Activated CD8-positive, alpha-beta T cell treated with anti-CD3 and anti-CD28 coated beads, Interleukin-2, amount 10 ng/mL, durations not matched to agents 7 days and 5 days (primary cell): ENCODE measurements at regions not wholly inside any gene's neighbourhood (a gene's known extent, or its start where the extent isn't known, plus 50 kb on each side); places are given as distances from the start of the nearest gene placed in this dataset.

Experiments used
- ATAC-seq: fragments of 150-1000 bp; cut with Tn5 transposase; one replicate; pipeline ENCODE4 v1.10.0; 2021; ENCODE audit warnings: moderate library complexity
- CTCF ChIA-PET: fragments of 350-600 bp; sonication (Branson Sonifier 250); formaldehyde crosslinking; loops from one replicate; lab custom pipeline; 2021; ENCODE audit warnings: antibody characterized with exemption; lab: Charles Lee
- POLR2A ChIA-PET: fragments of 350-600 bp; sonication (Branson Sonifier 250); formaldehyde crosslinking; loops from one replicate; lab custom pipeline; 2021; ENCODE audit warnings: antibody characterized with exemption; lab: Charles Lee
- DNase-seq: peaks from one replicate; pipeline ENCODE4 v3.0.0-alpha.2; 2020
- H3K27ac Mint-ChIP-seq: one replicate; pipeline ENCODE4 v1.8.0; 2021; ENCODE audit warnings: mild to moderate bottlenecking, mixed read lengths
- H3K27me3 Mint-ChIP-seq: one replicate; pipeline ENCODE4 v1.8.0; 2021; ENCODE audit warnings: low read depth, mixed read lengths
- H3K36me3 Mint-ChIP-seq: one replicate; pipeline ENCODE4 v1.8.0; 2021; ENCODE audit warnings: low read depth, mixed read lengths
- H3K4me1 Mint-ChIP-seq: one replicate; pipeline ENCODE4 v1.8.0; 2021; ENCODE audit warnings: low read depth, mixed read lengths
- H3K4me3 Mint-ChIP-seq: one replicate; pipeline ENCODE4 v1.8.0; 2021; ENCODE audit warnings: mild to moderate bottlenecking, mixed read lengths
- H3K9me3 Mint-ChIP-seq: one replicate; pipeline ENCODE4 v1.8.0; 2022; ENCODE audit warnings: mixed read lengths; ENCODE audit not compliant: insufficient read depth

DNA sequence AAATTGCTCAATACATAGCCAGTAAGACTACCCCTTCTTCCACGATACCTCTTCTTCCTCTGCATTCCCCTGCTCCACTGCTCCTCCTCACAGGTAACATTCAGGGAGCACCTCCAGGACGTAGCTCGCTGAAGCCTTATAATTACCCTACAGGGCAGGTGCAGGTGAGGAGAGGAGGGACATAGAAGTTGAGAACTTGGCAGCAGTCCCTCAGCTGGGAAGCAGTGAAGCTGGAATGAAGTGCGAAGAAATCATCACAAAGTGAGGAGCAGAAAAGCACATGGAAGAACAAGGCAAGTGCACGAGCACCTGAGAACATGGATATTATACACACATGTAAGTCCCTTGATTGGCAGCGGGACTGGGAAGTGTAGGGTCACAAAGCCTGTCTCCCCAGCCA is 118.2 kb downstream of the HSD17B3 start:
- ChIA-PET POLR2A (no interaction called here), CTCF (no interaction called here)
- Mint-ChIP-seq H3K4me3 (no peak overlapping the region), H3K36me3 (peaks cover 3% of the 10 kb centered on the region), H3K27ac (no peak overlapping the region), H3K9me3 (peaks cover 4% of the 10 kb centered on the region), H3K4me1 (no peaks in the 10 kb centered on the region), H3K27me3 (peaks cover 24% of the 10 kb centered on the region)
- ATAC-seq = no peak
- DNase-seq = no peak

DNA sequence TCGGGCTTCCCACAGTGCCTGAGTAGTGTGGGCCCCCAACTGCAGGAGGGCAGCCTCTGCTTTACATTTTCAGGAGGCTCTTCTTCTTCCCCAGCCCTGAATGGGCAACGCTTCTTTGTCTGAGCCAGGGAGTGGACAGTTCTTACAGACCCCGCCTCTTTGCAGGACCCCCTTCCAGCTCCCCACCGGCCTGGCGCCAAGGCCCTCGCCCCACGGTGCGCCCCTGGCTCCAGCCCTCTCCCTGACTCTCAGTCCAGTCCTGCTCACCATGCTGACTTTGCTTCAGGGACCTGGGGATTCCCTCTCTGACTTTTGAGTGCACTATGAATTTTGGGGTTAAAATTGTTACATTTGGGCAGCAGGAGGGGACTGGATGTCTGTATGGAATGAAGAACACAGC is 123.8 kb downstream of the HSD17B3 start:
- Mint-ChIP-seq H3K4me3 (no peak overlapping the region), H3K27me3 (peaks cover 38% of the 10 kb centered on the region), H3K4me1 (no peaks in the 10 kb centered on the region), H3K9me3 (no peaks in the 10 kb centered on the region), H3K27ac (no peak overlapping the region), H3K36me3 (no peaks in the 10 kb centered on the region)
- no peak for ATAC-seq
- ChIA-PET POLR2A (no interaction called here), CTCF (no interaction called here)
- no peak for DNase-seq

DNA sequence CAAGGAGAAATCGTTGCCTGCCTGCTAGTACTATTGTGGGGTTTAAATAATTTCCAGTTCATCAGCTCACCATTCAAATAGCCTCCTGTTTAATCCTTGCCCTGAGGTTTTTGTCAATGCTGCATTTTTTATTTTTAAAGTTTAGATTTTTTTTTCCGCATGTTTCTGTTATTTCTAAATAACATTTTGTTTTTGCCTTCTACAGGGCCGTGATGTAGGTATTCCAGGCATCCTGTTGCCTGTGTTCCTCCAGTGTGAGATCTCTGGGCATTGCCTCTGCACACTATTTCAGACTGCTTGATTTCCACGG is 124.3 kb downstream of the HSD17B3 start:
- H3K36me3 Mint-ChIP-seq = no peaks in the 10 kb centered on the region
- no peak overlapping the region for H3K4me3 Mint-ChIP-seq
- H3K27ac Mint-ChIP-seq = no peak overlapping the region
- ChIA-PET POLR2A (no interaction called here), CTCF (no interaction called here)
- H3K27me3 Mint-ChIP-seq = peaks cover 33% of the 10 kb centered on the region
- ATAC-seq (no peak), DNase-seq (no peak)
- no peaks in the 10 kb centered on the region for H3K9me3 Mint-ChIP-seq
- H3K4me1 Mint-ChIP-seq = no peaks in the 10 kb centered on the region

DNA sequence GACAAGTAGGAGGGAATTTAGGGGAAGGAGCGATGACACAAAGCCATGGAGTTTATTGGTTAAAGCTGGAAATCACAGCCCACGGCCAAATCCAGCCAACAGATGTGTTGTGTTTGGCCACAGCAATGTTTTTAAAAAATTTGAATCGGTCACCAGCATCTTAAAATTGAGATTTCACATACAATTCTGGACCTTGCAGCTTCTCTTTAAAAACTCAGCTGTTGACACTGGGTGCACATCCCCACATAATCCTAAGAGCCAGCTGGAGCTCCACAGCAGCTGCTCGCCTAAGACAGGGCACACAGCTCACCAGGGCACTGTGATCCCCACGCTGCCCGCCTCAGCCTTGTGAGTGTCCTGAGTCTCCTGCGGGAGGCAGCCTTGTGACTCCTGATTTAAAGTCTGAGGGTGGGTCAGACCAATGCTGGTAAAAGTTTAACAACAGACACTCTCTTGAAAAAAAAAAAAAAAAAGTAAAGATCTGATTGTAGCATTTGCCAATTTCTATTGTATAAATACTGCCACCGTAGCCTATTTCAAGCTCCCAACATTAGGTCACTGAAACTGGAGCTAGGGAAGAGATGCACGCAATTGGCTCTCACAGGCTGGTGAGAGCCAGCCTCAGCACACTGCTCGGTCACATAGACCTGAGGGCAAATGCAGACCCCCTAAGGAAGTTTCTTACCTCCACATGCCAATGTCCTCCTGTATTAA is 124.8 kb downstream of the HSD17B3 start:
- POLR2A ChIA-PET = no interaction called here
- H3K9me3 Mint-ChIP-seq = no peaks in the 10 kb centered on the region
- H3K27ac Mint-ChIP-seq = no peak overlapping the region
- DNase-seq (no peak), ATAC-seq (no peak)
- CTCF ChIA-PET = no interaction called here
- no peaks in the 10 kb centered on the region for H3K36me3 Mint-ChIP-seq
- H3K27me3 Mint-ChIP-seq = peaks cover 30% of the 10 kb centered on the region
- no peaks in the 10 kb centered on the region for H3K4me1 Mint-ChIP-seq
- no peak overlapping the region for H3K4me3 Mint-ChIP-seq

DNA sequence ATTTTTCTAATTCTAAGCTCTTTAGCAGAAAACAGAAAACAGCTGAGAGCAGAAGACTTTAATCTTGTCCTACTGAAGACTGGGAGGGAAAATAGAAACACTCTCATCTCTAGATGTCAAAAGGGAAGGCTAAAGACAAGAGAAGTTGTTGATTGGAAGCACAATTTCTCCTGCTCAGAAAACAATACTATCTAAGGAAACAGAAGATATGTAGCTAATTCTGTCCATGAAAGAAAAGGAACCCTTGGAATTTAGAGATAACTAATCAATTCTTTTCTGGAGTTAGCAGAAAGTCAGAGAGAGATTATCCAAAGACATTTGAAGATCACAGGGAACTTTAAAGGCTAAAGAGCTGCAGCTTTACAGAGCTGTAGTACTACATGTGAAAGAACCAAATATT is 126.2 kb downstream of the HSD17B3 start:
- no peaks in the 10 kb centered on the region for H3K36me3 Mint-ChIP-seq
- CTCF ChIA-PET = no interaction called here
- DNase-seq (no peak), ATAC-seq (no peak)
- no peaks in the 10 kb centered on the region for H3K4me1 Mint-ChIP-seq
- POLR2A ChIA-PET = interaction anchor here (0.6 kb wide), 1 partner anchor 89 kb away, joined by 3 read pairs; no protein-coding TSS in a partner anchor
- no peak overlapping the region for H3K27ac Mint-ChIP-seq
- H3K9me3 Mint-ChIP-seq = no peaks in the 10 kb centered on the region
- peaks cover 33% of the 10 kb centered on the region for H3K27me3 Mint-ChIP-seq
- H3K4me3 Mint-ChIP-seq = no peak overlapping the region

DNA sequence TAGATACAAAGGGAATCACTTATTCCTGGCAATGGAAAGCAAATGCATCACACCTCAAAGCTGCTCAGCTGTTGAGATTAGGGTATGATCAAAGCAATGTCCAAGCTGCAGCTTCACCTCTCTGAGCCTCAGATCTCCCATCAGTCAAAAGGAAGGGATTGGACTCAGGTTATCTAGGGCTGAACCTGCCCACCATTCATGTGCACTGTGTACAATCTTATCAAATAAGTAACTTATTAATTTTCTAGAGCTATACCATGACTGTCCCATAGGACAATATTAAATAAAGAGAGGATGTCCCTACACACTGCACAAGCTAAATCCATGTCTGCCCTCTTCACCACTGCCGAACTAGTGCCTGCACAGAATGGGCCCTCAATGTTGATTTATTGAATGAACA is 127.0 kb downstream of the HSD17B3 start:
- Mint-ChIP-seq H3K4me3 (no peak overlapping the region), H3K36me3 (no peaks in the 10 kb centered on the region), H3K4me1 (no peaks in the 10 kb centered on the region), H3K27ac (no peak overlapping the region), H3K9me3 (no peaks in the 10 kb centered on the region), H3K27me3 (peaks cover 30% of the 10 kb centered on the region)
- POLR2A ChIA-PET = no interaction called here
- CTCF ChIA-PET = no interaction called here
- no peak for DNase-seq
- no peak for ATAC-seq

DNA sequence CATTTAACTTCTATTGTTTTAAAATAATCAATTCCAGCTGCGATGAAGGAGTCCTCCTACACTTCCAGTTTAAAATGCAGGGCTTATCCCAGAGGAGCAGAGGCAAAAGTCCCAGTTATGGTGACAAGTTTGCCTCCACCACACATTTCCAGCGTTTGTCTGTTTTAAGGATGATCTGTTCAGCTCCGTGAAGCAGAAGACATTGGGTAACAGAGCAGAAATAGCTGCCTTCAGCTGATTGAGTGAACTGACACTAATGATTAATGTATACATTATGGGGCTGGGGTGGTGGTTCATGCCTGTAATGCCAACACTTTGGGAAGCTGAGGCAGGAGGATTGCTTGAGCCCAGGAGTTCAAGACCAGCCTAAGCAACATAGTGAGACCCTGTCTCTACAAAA is 127.6 kb downstream of the HSD17B3 start:
- DNase-seq (no peak), ATAC-seq (no peak)
- no peaks in the 10 kb centered on the region for H3K36me3 Mint-ChIP-seq
- no peaks in the 10 kb centered on the region for H3K4me1 Mint-ChIP-seq
- CTCF ChIA-PET = no interaction called here
- H3K9me3 Mint-ChIP-seq = no peaks in the 10 kb centered on the region
- POLR2A ChIA-PET = no interaction called here
- peaks cover 30% of the 10 kb centered on the region for H3K27me3 Mint-ChIP-seq
- H3K4me3 Mint-ChIP-seq = no peak overlapping the region
- H3K27ac Mint-ChIP-seq = no peak overlapping the region

DNA sequence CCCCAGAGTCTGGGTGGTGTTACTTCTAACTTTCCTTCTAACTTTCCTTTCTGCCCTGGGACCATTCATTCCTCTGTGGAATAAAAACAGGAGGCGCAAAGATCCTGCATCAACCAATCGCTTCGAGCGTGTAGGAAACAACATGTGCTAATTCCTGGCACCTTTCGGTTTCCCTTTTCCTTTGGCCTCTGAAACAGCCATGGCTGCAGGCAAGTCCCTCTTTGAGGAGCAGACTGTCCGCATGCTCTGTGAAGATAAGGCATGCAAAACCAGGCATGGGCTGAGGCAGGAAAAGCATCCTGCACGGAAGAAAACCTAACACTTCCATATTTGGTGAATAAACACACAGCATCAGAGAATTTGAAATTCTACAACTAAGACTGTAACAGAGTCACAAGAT is 128.3 kb downstream of the HSD17B3 start:
- no peak for ATAC-seq
- CTCF ChIA-PET = no interaction called here
- POLR2A ChIA-PET = no interaction called here
- Mint-ChIP-seq H3K4me1 (no peaks in the 10 kb centered on the region), H3K36me3 (no peaks in the 10 kb centered on the region), H3K4me3 (no peak overlapping the region), H3K27ac (no peak overlapping the region), H3K9me3 (no peaks in the 10 kb centered on the region), H3K27me3 (peaks cover 30% of the 10 kb centered on the region)
- no peak for DNase-seq

DNA sequence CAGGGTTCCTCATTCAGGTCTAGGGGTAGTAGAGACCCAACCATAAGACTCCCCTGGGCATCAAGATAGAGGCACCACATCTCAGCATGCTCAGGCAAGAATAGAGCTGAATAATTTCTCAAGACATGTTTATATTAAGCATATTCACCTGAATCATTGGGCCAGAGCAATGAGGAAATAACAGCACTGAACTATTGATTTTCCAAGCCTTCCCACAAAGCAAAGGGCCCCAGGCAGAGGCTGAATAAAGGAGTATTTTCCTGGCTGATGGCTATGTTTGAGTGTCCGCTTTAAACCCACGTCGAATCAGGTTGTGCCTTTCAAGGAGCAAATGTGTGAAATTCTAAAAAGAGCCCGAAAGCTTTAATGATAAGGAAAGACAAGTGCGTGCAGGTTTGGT is 129.2 kb downstream of the HSD17B3 start:
- POLR2A ChIA-PET = no interaction called here
- H3K27ac Mint-ChIP-seq = no peak overlapping the region
- peaks cover 29% of the 10 kb centered on the region for H3K27me3 Mint-ChIP-seq
- H3K4me3 Mint-ChIP-seq = no peak overlapping the region
- CTCF ChIA-PET = no interaction called here
- ATAC-seq (no peak), DNase-seq (no peak)
- H3K4me1 Mint-ChIP-seq = no peaks in the 10 kb centered on the region
- no peaks in the 10 kb centered on the region for H3K36me3 Mint-ChIP-seq
- H3K9me3 Mint-ChIP-seq = no peaks in the 10 kb centered on the region

DNA sequence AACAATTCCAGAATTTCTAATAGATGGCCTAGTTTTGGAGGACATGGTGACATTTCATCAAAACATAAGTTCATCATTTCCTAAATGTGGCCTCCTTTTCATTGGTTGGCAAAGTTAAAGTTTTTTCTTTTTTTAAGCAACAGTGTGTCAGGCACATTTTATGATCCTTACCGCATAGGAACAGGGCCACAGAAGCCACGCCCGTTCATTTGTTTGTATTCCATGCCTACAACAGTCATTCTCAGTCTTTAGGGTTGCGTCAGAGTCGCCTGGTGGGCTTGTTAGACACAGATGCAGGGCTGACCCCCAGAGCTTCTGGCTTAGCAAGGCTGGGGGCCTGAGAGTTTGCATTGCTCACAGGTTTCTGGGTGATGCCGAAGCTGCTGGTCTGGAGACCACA is 130.2 kb downstream of the HSD17B3 start:
- H3K27ac Mint-ChIP-seq = no peak overlapping the region
- no peaks in the 10 kb centered on the region for H3K36me3 Mint-ChIP-seq
- no peak overlapping the region for H3K4me3 Mint-ChIP-seq
- peaks cover 22% of the 10 kb centered on the region for H3K27me3 Mint-ChIP-seq
- POLR2A ChIA-PET = no interaction called here
- no peak for DNase-seq
- no peak for ATAC-seq
- CTCF ChIA-PET = no interaction called here
- H3K9me3 Mint-ChIP-seq = no peaks in the 10 kb centered on the region
- H3K4me1 Mint-ChIP-seq = no peaks in the 10 kb centered on the region

DNA sequence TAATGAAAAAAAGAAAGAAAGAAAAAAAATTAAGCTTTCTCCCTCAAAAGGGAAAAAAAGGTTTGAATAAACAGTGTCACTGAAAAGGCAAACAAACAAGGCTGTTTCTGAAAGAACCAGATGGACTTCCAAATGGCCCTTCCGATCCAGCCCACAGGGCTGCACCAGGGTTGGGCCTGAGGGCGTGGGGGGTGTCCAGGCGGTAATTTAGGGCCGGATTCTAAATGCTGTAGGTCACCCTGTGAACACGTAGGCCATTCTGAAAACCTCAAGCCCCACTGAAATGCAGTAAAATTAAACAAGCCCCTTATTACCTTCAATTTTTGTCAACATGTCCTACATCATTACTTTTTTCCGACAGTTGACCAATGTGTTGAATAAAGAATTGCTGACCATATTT is 132.1 kb downstream of the HSD17B3 start:
- Mint-ChIP-seq H3K36me3 (no peaks in the 10 kb centered on the region), H3K4me3 (no peak overlapping the region), H3K27ac (no peak overlapping the region), H3K9me3 (no peaks in the 10 kb centered on the region), H3K4me1 (no peaks in the 10 kb centered on the region), H3K27me3 (peaks cover 16% of the 10 kb centered on the region)
- ATAC-seq = no peak
- DNase-seq = no peak
- ChIA-PET POLR2A (no interaction called here), CTCF (no interaction called here)

DNA sequence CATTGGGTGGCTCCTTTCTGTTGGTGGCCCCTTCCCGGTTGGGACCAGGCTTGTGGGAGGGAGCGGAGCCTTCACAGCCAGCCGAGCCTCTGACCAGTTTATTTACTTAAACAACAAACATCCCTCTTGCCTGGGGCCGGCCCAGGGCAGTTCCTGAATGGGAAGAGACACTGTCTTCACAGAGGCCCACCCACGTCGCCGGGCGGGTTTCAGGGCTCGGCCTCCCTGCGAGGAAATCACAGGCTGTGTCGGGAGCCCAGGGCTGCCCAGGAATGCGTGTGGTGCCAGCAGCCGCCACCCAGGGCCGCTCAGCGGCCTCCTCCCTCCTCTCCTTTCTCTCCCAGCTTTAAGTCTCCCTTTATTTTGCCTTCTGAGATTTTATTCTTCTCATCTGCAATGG is 132.5 kb downstream of the HSD17B3 start:
- ChIA-PET POLR2A (no interaction called here), CTCF (no interaction called here)
- Mint-ChIP-seq H3K9me3 (no peaks in the 10 kb centered on the region), H3K4me1 (no peaks in the 10 kb centered on the region), H3K27me3 (peaks cover 18% of the 10 kb centered on the region), H3K4me3 (no peak overlapping the region), H3K27ac (no peak overlapping the region), H3K36me3 (no peaks in the 10 kb centered on the region)
- DNase-seq (no peak), ATAC-seq (no peak)

DNA sequence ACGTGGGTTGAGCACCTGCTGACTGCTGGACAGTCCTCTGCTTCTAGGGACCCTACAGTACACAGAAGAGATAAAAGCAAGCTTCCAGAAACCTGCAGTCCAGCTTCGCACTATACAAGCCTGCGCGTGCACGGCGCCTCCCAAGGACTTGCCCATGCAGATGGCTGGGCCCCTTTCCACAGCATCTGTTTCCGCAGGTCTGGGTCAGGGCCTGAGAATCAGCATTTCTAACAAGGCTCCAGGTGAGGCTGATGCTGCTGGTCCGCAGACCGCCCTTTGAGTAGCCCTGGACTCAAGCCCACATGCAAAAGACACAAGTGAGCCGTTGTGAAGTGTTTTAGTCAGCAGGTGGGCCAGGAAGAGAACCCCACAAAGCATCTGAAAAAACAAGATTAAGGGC is 133.1 kb downstream of the HSD17B3 start:
- CTCF ChIA-PET = no interaction called here
- ATAC-seq (no peak), DNase-seq (no peak)
- H3K4me3 Mint-ChIP-seq = no peak overlapping the region
- H3K4me1 Mint-ChIP-seq = no peaks in the 10 kb centered on the region
- no peaks in the 10 kb centered on the region for H3K9me3 Mint-ChIP-seq
- H3K27me3 Mint-ChIP-seq = peaks cover 18% of the 10 kb centered on the region
- no peak overlapping the region for H3K27ac Mint-ChIP-seq
- no peaks in the 10 kb centered on the region for H3K36me3 Mint-ChIP-seq
- POLR2A ChIA-PET = no interaction called here
